ENCODE measurements at regions not wholly inside any gene's neighbourhood (a gene's known extent, or its start where the extent isn't known, plus 50 kb on each side); places are given as distances from the start of the nearest gene placed in this dataset.

- Histone ChIP-seq H3K9ac (ENCODE audit: control insufficient read depth, extremely low read depth, insufficient read depth, low read length) (no peak overlapping the region), H3K9me3 (ENCODE audit: control insufficient read depth, low read depth, low read length) (no peaks in the 10 kb centered on the region), H3K27ac (ENCODE audit: control insufficient read depth, insufficient read depth, low read length) (no peak overlapping the region), H3K27me3 (ENCODE audit: control insufficient read depth, extremely low read depth, insufficient read depth, low read length) (no peaks in the 10 kb centered on the region), H3K4me2 (ENCODE audit: control insufficient read depth, extremely low read depth, insufficient read depth, low read depth, low read length) (no peak overlapping the region), H3K9me1 (ENCODE audit: control insufficient read depth, extremely low read depth, insufficient read depth, low read length) (no peaks in the 10 kb centered on the region), H3K79me2 (ENCODE audit: control insufficient read depth, insufficient read depth, low read length) (no peaks in the 10 kb centered on the region), H2AFZ (ENCODE audit: control insufficient read depth, low read length) (no peak overlapping the region), H4K20me1 (ENCODE audit: control insufficient read depth, extremely low read depth, insufficient read depth, low read length) (no peaks in the 10 kb centered on the region), H3K4me3 (ENCODE audit: control insufficient read depth in 2 of 3, extremely low read depth in 1 of 3, insufficient read depth in 2 of 3, low read depth in 1 of 3, low read length in 3 of 3) (no peak overlapping the region), H3K36me3 (ENCODE audit: control insufficient read depth in 2 of 2, extremely low read depth in 1 of 2, insufficient read depth in 2 of 2, low read length in 2 of 2) (no peaks in the 10 kb centered on the region), H3K4me1 (ENCODE audit: control insufficient read depth, extremely low read depth, insufficient read depth, low read length) (no peaks in the 10 kb centered on the region)
- DNase-seq (ENCODE audit: low read depth, low spot score) (no peak), FAIRE-seq (no peak)
- dilution Hi-C loops (cut with MboI; ENCODE audit: extremely low pct_ligation_motif_present, low sequenced_read_pairs), result no loop called here
- no peak for TF ChIP-seq CTCF (optimal IDR thresholded peaks at IDR 0.05 in 1 of 3, IDR thresholded peaks at IDR 0.05 in 1 of 3, conservative IDR thresholded peaks at IDR 0.05 in 1 of 3; ENCODE audit: extremely low read depth in 1 of 3, insufficient read depth in 2 of 3, low read length in 3 of 3)
- no peak for TF ChIP-seq EZH2 (IDR thresholded peaks at IDR 0.05; ENCODE audit: low read length)
These were observed 78.3 kb upstream of the MORC3 start for GRCh38 chr21:36241717-36242116.

- no peaks in the 10 kb centered on the region for H3K79me2 ChIP-seq (ENCODE audit: control insufficient read depth, insufficient read depth, low read length)
- H3K36me3 ChIP-seq (ENCODE audit: control insufficient read depth in 2 of 2, extremely low read depth in 1 of 2, insufficient read depth in 2 of 2, low read length in 2 of 2), result peaks cover 0 to 3% of the 10 kb centered on the region in 2 experiments
- H3K4me1 ChIP-seq (ENCODE audit: control insufficient read depth, extremely low read depth, insufficient read depth, low read length), result no peaks in the 10 kb centered on the region
- no peak overlapping the region for H2AFZ ChIP-seq (ENCODE audit: control insufficient read depth, low read length)
- no peak overlapping the region for H3K4me2 ChIP-seq (ENCODE audit: control insufficient read depth, extremely low read depth, insufficient read depth, low read depth, low read length)
- H3K27me3 ChIP-seq (ENCODE audit: control insufficient read depth, extremely low read depth, insufficient read depth, low read length), result no peaks in the 10 kb centered on the region
- DNase-seq (ENCODE audit: low read depth, low spot score), result no peak
- H3K9me1 ChIP-seq (ENCODE audit: control insufficient read depth, extremely low read depth, insufficient read depth, low read length), result no peaks in the 10 kb centered on the region
- H3K9ac ChIP-seq (ENCODE audit: control insufficient read depth, extremely low read depth, insufficient read depth, low read length), result no peak overlapping the region
- no peak for TF ChIP-seq EZH2 (IDR thresholded peaks at IDR 0.05; ENCODE audit: low read length)
- TF ChIP-seq CTCF (optimal IDR thresholded peaks at IDR 0.05 in 1 of 3, IDR thresholded peaks at IDR 0.05 in 1 of 3, conservative IDR thresholded peaks at IDR 0.05 in 1 of 3; ENCODE audit: extremely low read depth in 1 of 3, insufficient read depth in 2 of 3, low read length in 3 of 3), result no peak
- H3K9me3 ChIP-seq (ENCODE audit: control insufficient read depth, low read depth, low read length), result no peaks in the 10 kb centered on the region
- dilution Hi-C loops (cut with MboI; ENCODE audit: extremely low pct_ligation_motif_present, low sequenced_read_pairs), result no loop called here
- H3K4me3 ChIP-seq (ENCODE audit: control insufficient read depth in 2 of 3, extremely low read depth in 1 of 3, insufficient read depth in 2 of 3, low read depth in 1 of 3, low read length in 3 of 3), result no peak overlapping the region
- FAIRE-seq, result no peak
- H3K27ac ChIP-seq (ENCODE audit: control insufficient read depth, insufficient read depth, low read length), result no peak overlapping the region
- H4K20me1 ChIP-seq (ENCODE audit: control insufficient read depth, extremely low read depth, insufficient read depth, low read length), result no peaks in the 10 kb centered on the region
These were observed 74.9 kb upstream of the MORC3 start for GRCh38 chr21:36245115-36245514.

All from keratinocyte (primary cell).